GOT3 (cell line): ENCODE measurements at regions not wholly inside any gene's neighbourhood (a gene's known extent, or its start where the extent isn't known, plus 50 kb on each side); places are given as distances from the start of the nearest gene placed in this dataset.

Experiments
- DNase-seq: peaks from one replicate; lab custom pipeline; 2025; ENCODE audit warnings: mixed read lengths; lab: John Stamatoyannopoulos, UW

GRCh38 chr2:5403392-5403791 is 288.8 kb upstream of the SOX11 start:
- no peak for DNase-seq

- no peak for DNase-seq
These were observed 282.2 kb upstream of the SOX11 start for GRCh38 chr2:5409898-5410381.

GRCh38 chr2:5410991-5411700 is 281.0 kb upstream of the SOX11 start:
- DNase-seq: no peak

GRCh38 chr2:5412001-5412400 is 280.2 kb upstream of the SOX11 start:
- DNase-seq: no peak

- no peak for DNase-seq
These were observed 258.3 kb upstream of the SOX11 start for GRCh38 chr2:5433855-5434254.

GRCh38 chr2:5437375-5437774 is 254.8 kb upstream of the SOX11 start:
- no peak for DNase-seq

- DNase-seq: no peak
These were observed 252.0 kb upstream of the SOX11 start for GRCh38 chr2:5440174-5440573.

GRCh38 chr2:5442736-5443135 is 249.4 kb upstream of the SOX11 start:
- no peak for DNase-seq

- no peak for DNase-seq
These were observed 248.0 kb upstream of the SOX11 start for GRCh38 chr2:5444168-5444567.

GRCh38 chr2:5444854-5445253 is 247.3 kb upstream of the SOX11 start:
- DNase-seq: no peak

- no peak for DNase-seq
These were observed 242.3 kb upstream of the SOX11 start for GRCh38 chr2:5449867-5450266.

GRCh38 chr2:5453220-5454050 is 238.7 kb upstream of the SOX11 start:
- no peak for DNase-seq

- no peak for DNase-seq
These were observed 238.2 kb upstream of the SOX11 start for GRCh38 chr2:5454051-5454390.

- no peak for DNase-seq
These were observed 233.1 kb upstream of the SOX11 start for GRCh38 chr2:5459041-5459440.

GRCh38 chr2:5464657-5465056 is 227.5 kb upstream of the SOX11 start:
- DNase-seq: no peak

- no peak for DNase-seq
These were observed 226.3 kb upstream of the SOX11 start for GRCh38 chr2:5465859-5466258.

- no peak for DNase-seq
These were observed 224.8 kb upstream of the SOX11 start for GRCh38 chr2:5467178-5467905.

- DNase-seq: no peak
These were observed 219.5 kb upstream of the SOX11 start for GRCh38 chr2:5472673-5473072.

- no peak for DNase-seq
These were observed 218.5 kb upstream of the SOX11 start for GRCh38 chr2:5473635-5474034.

GRCh38 chr2:5474716-5475115 is 217.5 kb upstream of the SOX11 start:
- no peak for DNase-seq

- no peak for DNase-seq
These were observed 212.8 kb upstream of the SOX11 start for GRCh38 chr2:5479265-5479928.

- DNase-seq: no peak
These were observed 209.3 kb upstream of the SOX11 start for GRCh38 chr2:5482929-5483331.
